GM12878 (cell line): ENCODE measurements at regions not wholly inside any gene's neighbourhood (a gene's known extent, or its start where the extent isn't known, plus 50 kb on each side); places are given as distances from the start of the nearest gene placed in this dataset.

Experiments
- ATAC-seq: fragments of 200-7000 bp; cut with Tn5 transposase; 3 replicates; pipeline ENCODE4 v1.9.1; 2020; ENCODE audit warnings: mild to moderate bottlenecking, moderate library complexity
- BruUV-seq: library from RNA; stranded (reverse); fragments of 400-500 nt; replicated peaks from 2 replicates; lab custom pipeline; 2021; lab: Mats Ljungman, UMichigan
- CTCF ChIA-PET: fragments of 300-600 bp; sonication (Branson Sonifier 250); formaldehyde crosslinking; extraction: SDS; loops from one replicate; lab custom pipeline; 2021; ENCODE audit warnings: inconsistent platforms; lab: Yijun Ruan, JAX
- POLR2A ChIA-PET: fragments of 350-600 bp; formaldehyde crosslinking; extraction: SDS; loops from one replicate; lab custom pipeline; 2021; ENCODE audit warnings: inconsistent platforms; lab: Charles Lee
- RAD21 ChIA-PET: fragments of 300-600 bp; sonication (Branson Sonifier 250); formaldehyde crosslinking; loops from one replicate; lab custom pipeline; 2023; ENCODE audit warnings: antibody characterized with exemption; ENCODE audit not compliant: unreplicated experiment; lab: Charles Lee
- SMC1A ChIA-PET: fragments of 300-600 bp; sonication (Branson Sonifier 250); formaldehyde crosslinking; loops from one replicate; lab custom pipeline; 2023; ENCODE audit not compliant: unreplicated experiment, uncharacterized antibody; lab: Charles Lee
- DNase-seq: peaks from one replicate; pipeline ENCODE4 v3.0.0-alpha.2; 2011; ENCODE audit warnings: low read depth, low spot score
- FAIRE-seq: peaks from 3 replicates; lab custom pipeline; 2011; peaks lifted over from hg19 to GRCh38; lab: Jason Lieb, UNC
- H2AFZ ChIP-seq: 2 replicates; pipeline ENCODE4 v1.6.0; 2011; ENCODE audit warnings: low read depth, low read length, control low read depth; ENCODE audit not compliant: control insufficient read depth
- H3K27ac ChIP-seq: 2 replicates; pipeline ENCODE4 v1.5.1; 2011; ENCODE audit warnings: control low read depth; ENCODE audit not compliant: control insufficient read depth, insufficient read depth
- H3K27me3 ChIP-seq, 2 experiments: replicated peaks in 1 of 2; 2 replicates each; pipeline versions ENCODE4 v1.6.0 to v1.6.1; 2011; ENCODE audit warnings: low read length in 1 of 2; ENCODE audit not compliant: control insufficient read depth in 2 of 2, insufficient read depth in 2 of 2
- H3K36me3 ChIP-seq, 2 experiments: 2 replicates each; pipeline ENCODE4 v1.5.1; 2011; ENCODE audit warnings: low read length in 1 of 2; ENCODE audit not compliant: control insufficient read depth in 2 of 2, insufficient read depth in 2 of 2
- H3K4me1 ChIP-seq: 2 replicates; pipeline ENCODE4 v1.6.1; 2011; ENCODE audit warnings: mild to moderate bottlenecking, low read length, moderate library complexity, mixed read lengths; ENCODE audit not compliant: control insufficient read depth, insufficient read depth
- H3K4me2 ChIP-seq: 2 replicates; pipeline ENCODE4 v1.6.0; 2011; ENCODE audit warnings: control low read depth; ENCODE audit not compliant: control insufficient read depth, insufficient read depth
- H3K4me3 ChIP-seq: fragments of 200-600 bp; sonication (generic); 2 replicates; pipeline ENCODE4 v1.5.1; 2016
- H3K79me2 ChIP-seq: 2 replicates; pipeline ENCODE4 v1.6.0; 2011; ENCODE audit warnings: low read length; ENCODE audit not compliant: control insufficient read depth, insufficient read depth
- H3K9ac ChIP-seq: 2 replicates; pipeline ENCODE4 v1.8.0; 2011; ENCODE audit warnings: low read length, control low read depth, mixed read lengths; ENCODE audit not compliant: control insufficient read depth, insufficient read depth
- H3K9me3 ChIP-seq: replicated peaks from 3 replicates; pipeline ENCODE4 v1.5.1; 2011; ENCODE audit warnings: mild to moderate bottlenecking, low read length; ENCODE audit not compliant: control insufficient read depth, insufficient read depth
- H4K20me1 ChIP-seq: 2 replicates; pipeline ENCODE4 v1.6.0; 2011; ENCODE audit not compliant: control insufficient read depth, insufficient read depth
- SMAD5 ChIP-seq: IDR thresholded peaks from 2 replicates; pipeline ENCODE4 v1.6.1; 2016; ENCODE audit warnings: antibody characterized with exemption, low read depth
- WGBS: methylation state at CpG from one replicate; pipeline ENCODE4 v1.1.6; 2016; ENCODE audit warnings: low lambda C conversion rate; ENCODE audit not compliant: insufficient replicate concordance, insufficient coverage; ENCODE audit errors: missing lambda C conversion rate; 5-methylcytosine and 5-hydroxymethylcytosine counted together
- in situ Hi-C: fragments of 300-500 bp; cut with MboI; formaldehyde crosslinking; loops from 9 replicates; pipeline ENCODE4 v1.14.3; 2018; ENCODE audit warnings: mixed read lengths
- intact Hi-C: fragments of 100-400 bp; cut with micrococcal nuclease; formaldehyde crosslinking; loops from one replicate; pipeline ENCODE4 v1.14.2; 2022; ENCODE audit not compliant: unreplicated experiment
- TF ChIP-seq, protein P1 (sequence below): fragments of 450-650 bp; IDR thresholded peaks from 2 replicates; pipeline ENCODE4 v1.6.1; 2017; ENCODE audit warnings: mild to moderate bottlenecking, moderate library complexity

DNA sequence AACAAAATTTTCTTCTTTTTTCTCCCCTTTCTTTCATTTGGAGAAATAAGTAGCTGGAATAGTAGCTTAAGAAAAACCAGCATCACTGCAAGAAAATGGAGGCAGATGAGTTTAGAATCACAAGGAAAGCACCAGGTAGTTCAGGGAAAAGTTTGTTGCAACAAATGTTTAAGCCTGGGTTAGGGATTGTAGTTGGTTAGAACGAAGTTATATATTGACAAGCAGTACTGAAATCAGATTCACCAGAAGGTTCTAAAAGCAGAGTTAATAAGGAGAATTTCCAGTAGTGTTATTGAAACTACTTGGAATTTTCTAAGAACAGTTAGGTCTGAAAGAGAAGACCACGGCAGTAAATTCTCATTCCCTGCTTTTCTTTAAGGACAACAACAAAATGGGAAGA, 70.2 kb downstream of the BMP2 start:
- Histone ChIP-seq H2AFZ (no peak overlapping the region), H4K20me1 (no peaks in the 10 kb centered on the region), H3K9ac (no peak overlapping the region), H3K4me2 (no peak overlapping the region), H3K4me1 (no peaks in the 10 kb centered on the region), H3K79me2 (no peaks in the 10 kb centered on the region), H3K27ac (no peak overlapping the region), H3K4me3 (no peak overlapping the region), H3K27me3 (no peaks in the 10 kb centered on the region), H3K36me3 (no peaks in the 10 kb centered on the region), H3K9me3 (no peaks in the 10 kb centered on the region)
- no TSS peak for BruUV-seq
- TF ChIP-seq, protein P1, sequence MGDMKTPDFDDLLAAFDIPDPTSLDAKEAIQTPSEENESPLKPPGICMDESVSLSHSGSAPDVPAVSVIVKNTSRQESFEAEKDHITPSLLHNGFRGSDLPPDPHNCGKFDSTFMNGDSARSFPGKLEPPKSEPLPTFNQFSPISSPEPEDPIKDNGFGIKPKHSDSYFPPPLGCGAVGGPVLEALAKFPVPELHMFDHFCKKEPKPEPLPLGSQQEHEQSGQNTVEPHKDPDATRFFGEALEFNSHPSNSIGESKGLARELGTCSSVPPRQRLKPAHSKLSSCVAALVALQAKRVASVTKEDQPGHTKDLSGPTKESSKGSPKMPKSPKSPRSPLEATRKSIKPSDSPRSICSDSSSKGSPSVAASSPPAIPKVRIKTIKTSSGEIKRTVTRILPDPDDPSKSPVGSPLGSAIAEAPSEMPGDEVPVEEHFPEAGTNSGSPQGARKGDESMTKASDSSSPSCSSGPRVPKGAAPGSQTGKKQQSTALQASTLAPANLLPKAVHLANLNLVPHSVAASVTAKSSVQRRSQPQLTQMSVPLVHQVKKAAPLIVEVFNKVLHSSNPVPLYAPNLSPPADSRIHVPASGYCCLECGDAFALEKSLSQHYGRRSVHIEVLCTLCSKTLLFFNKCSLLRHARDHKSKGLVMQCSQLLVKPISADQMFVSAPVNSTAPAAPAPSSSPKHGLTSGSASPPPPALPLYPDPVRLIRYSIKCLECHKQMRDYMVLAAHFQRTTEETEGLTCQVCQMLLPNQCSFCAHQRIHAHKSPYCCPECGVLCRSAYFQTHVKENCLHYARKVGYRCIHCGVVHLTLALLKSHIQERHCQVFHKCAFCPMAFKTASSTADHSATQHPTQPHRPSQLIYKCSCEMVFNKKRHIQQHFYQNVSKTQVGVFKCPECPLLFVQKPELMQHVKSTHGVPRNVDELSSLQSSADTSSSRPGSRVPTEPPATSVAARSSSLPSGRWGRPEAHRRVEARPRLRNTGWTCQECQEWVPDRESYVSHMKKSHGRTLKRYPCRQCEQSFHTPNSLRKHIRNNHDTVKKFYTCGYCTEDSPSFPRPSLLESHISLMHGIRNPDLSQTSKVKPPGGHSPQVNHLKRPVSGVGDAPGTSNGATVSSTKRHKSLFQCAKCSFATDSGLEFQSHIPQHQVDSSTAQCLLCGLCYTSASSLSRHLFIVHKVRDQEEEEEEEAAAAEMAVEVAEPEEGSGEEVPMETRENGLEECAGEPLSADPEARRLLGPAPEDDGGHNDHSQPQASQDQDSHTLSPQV, result 0 out of 2 replicates have a peak, but pooled peaks have one; percentile 10
- no peak for TF ChIP-seq SMAD5
- CTCF ChIA-PET, result interaction anchor here (1.0 to 12.1 kb wide), 18 partner anchors 8 to 448 kb away, joined by 3 to 118 read pairs (median 8); partner anchors contain the start of gene BMP2
- intact Hi-C loops (no loop called here), in situ Hi-C loops (no loop called here)
- ATAC-seq, result peak; percentile 13
- POLR2A ChIA-PET, result interaction anchor here (0.7 to 12.0 kb wide), 16 partner anchors 8 to 101 kb away, joined by 3 to 100 read pairs (median 5); no protein-coding TSS in a partner anchor
- no peak for FAIRE-seq
- SMC1A ChIA-PET, result interaction anchor here (1.0 to 14.3 kb wide), 20 partner anchors 8 to 448 kb away, joined by 3 to 270 read pairs (median 22); no protein-coding TSS in a partner anchor
- no peak for DNase-seq
- RAD21 ChIA-PET, result interaction anchor here (0.6 to 8.1 kb wide), 27 partner anchors 8 to 448 kb away, joined by 3 to 197 read pairs (median 6); no protein-coding TSS in a partner anchor
- WGBS, result 0% methylated on average over 2 of the region's 2 CpGs
